Loucy (cell line): ENCODE measurements at regions not wholly inside any gene's neighbourhood (a gene's known extent, or its start where the extent isn't known, plus 50 kb on each side); places are given as distances from the start of the nearest gene placed in this dataset.

ENCODE experiments used
- H2AFZ ChIP-seq: fragments of 200-600 bp; sonication (generic); 2 replicates; pipeline ENCODE4 v1.6.0; 2016; ENCODE audit warnings: antibody characterized with exemption, mild to moderate bottlenecking, low read length, moderate library complexity
- H3F3A ChIP-seq: fragments of 200-600 bp; 2 replicates; pipeline ENCODE4 v1.6.0; 2016; ENCODE audit warnings: antibody characterized with exemption, low read depth, mild to moderate bottlenecking
- H3K27me3 ChIP-seq: fragments of 200-600 bp; sonication (generic); 2 replicates; pipeline ENCODE4 v1.6.1; 2014; ENCODE audit warnings: low read length, mild to moderate bottlenecking; ENCODE audit not compliant: insufficient read depth, poor library complexity, severe bottlenecking
- H3K36me3 ChIP-seq: fragments of 200-600 bp; sonication (generic); 2 replicates; pipeline ENCODE4 v1.6.1; 2016; ENCODE audit warnings: low read length; ENCODE audit not compliant: insufficient read depth
- H3K4me1 ChIP-seq: fragments of 200-600 bp; sonication (generic); 2 replicates; pipeline ENCODE4 v1.5.1; 2014; ENCODE audit warnings: low read length, mild to moderate bottlenecking; ENCODE audit not compliant: insufficient read depth, poor library complexity, severe bottlenecking
- H3K4me2 ChIP-seq: fragments of 200-600 bp; sonication (generic); 2 replicates; pipeline ENCODE4 v1.6.0; 2014; ENCODE audit warnings: antibody characterized with exemption, low read length, low read depth, mild to moderate bottlenecking; ENCODE audit not compliant: poor library complexity, severe bottlenecking
- H3K4me3 ChIP-seq: fragments of 200-600 bp; sonication (generic); 2 replicates; pipeline ENCODE4 v1.5.1; 2014; ENCODE audit warnings: low read length, mild to moderate bottlenecking, mixed read lengths; ENCODE audit not compliant: poor library complexity, severe bottlenecking
- H3K79me2 ChIP-seq: fragments of 200-600 bp; sonication (generic); 2 replicates; pipeline ENCODE4 v1.6.1; 2014; ENCODE audit warnings: low read length; ENCODE audit not compliant: insufficient read depth
- H3K9ac ChIP-seq: fragments of 200-600 bp; sonication (generic); 2 replicates; pipeline ENCODE4 v1.6.0; 2014; ENCODE audit warnings: mild to moderate bottlenecking, low read depth, low read length, moderate library complexity; ENCODE audit not compliant: poor library complexity, severe bottlenecking
- H3K9me2 ChIP-seq: fragments of 200-600 bp; sonication (generic); replicated peaks from 2 replicates; pipeline ENCODE4 v1.6.1; 2016; ENCODE audit warnings: low read depth, low read length, mixed read lengths
- H3K9me3 ChIP-seq: fragments of 200-600 bp; sonication (generic); 2 replicates; pipeline ENCODE4 v1.6.1; 2014; ENCODE audit warnings: mild to moderate bottlenecking, antibody characterized with exemption, low read length, low read depth; ENCODE audit not compliant: insufficient read depth
- H4K20me1 ChIP-seq: fragments of 200-600 bp; sonication (generic); 2 replicates; pipeline ENCODE4 v1.6.0; 2014; ENCODE audit warnings: antibody characterized with exemption, low read length, mild to moderate bottlenecking; ENCODE audit not compliant: insufficient read depth, poor library complexity, severe bottlenecking
- CTCF ChIP-seq: fragments of 200-600 bp; sonication (generic); conservative IDR thresholded peaks from 2 replicates; pipeline ENCODE4 v1.5.1; 2014; ENCODE audit warnings: mild to moderate bottlenecking, antibody characterized with exemption, low read length
- EZH2phosphoT487 ChIP-seq: fragments of 200-600 bp; IDR thresholded peaks from 2 replicates; pipeline ENCODE4 v1.6.1; 2018; ENCODE audit warnings: antibody characterized with exemption, mild to moderate bottlenecking, moderate library complexity, borderline replicate concordance

- H3K9me2 ChIP-seq: no peaks in the 10 kb centered on the region
- no peaks in the 10 kb centered on the region for H4K20me1 ChIP-seq
- H3K9ac ChIP-seq: no peak overlapping the region
- H3K79me2 ChIP-seq: no peaks in the 10 kb centered on the region
- TF ChIP-seq EZH2phosphoT487: no peak
- no peak for TF ChIP-seq CTCF
- H3K4me1 ChIP-seq: no peaks in the 10 kb centered on the region
- H2AFZ ChIP-seq: peak overlapping the region; percentile 23; the same call in 1 of the 2 replicates
- no peak overlapping the region for H3K4me3 ChIP-seq
- H3K9me3 ChIP-seq: no peaks in the 10 kb centered on the region
- H3K4me2 ChIP-seq: no peak overlapping the region
- H3K27me3 ChIP-seq: no peaks in the 10 kb centered on the region
- no peaks in the 10 kb centered on the region for H3F3A ChIP-seq
- H3K36me3 ChIP-seq: no peaks in the 10 kb centered on the region
These were observed 1412.1 kb downstream of the PLA2G4A start for GRCh38 chr1:188240772-188241406.

- TF ChIP-seq EZH2phosphoT487: no peak
- no peak for TF ChIP-seq CTCF
- H3K4me3 ChIP-seq: no peak overlapping the region
- H3K4me2 ChIP-seq: no peak overlapping the region
- H4K20me1 ChIP-seq: no peaks in the 10 kb centered on the region
- H3K9ac ChIP-seq: no peak overlapping the region
- no peaks in the 10 kb centered on the region for H3K9me3 ChIP-seq
- H3K36me3 ChIP-seq: no peaks in the 10 kb centered on the region
- H3F3A ChIP-seq: no peaks in the 10 kb centered on the region
- H3K27me3 ChIP-seq: no peaks in the 10 kb centered on the region
- no peaks in the 10 kb centered on the region for H3K4me1 ChIP-seq
- no peaks in the 10 kb centered on the region for H3K9me2 ChIP-seq
- no peak overlapping the region for H2AFZ ChIP-seq
- H3K79me2 ChIP-seq: no peaks in the 10 kb centered on the region
These were observed 1412.9 kb downstream of the PLA2G4A start for GRCh38 chr1:188241629-188242028.

DNA sequence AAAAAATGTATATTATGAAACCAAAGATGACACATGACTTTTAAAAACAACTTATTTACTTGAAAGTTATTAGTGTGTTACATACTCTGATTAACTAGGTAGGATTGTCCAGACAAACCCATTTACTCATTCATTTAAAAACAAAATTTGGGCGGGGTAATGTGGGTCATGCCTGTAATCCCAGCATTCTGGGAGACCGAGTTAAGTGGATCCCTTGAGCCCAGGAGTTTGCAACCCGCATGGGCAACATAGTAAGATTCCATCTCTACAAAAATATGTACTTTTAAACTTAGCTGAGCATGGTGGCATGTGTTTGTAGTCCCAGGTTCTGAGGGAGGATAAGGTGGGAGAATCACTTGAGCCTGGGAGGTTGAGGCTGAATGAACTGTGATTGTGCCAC is 1414.7 kb downstream of the PLA2G4A start:
- H3K9ac ChIP-seq: no peak overlapping the region
- no peak for TF ChIP-seq CTCF

More for the DNA sequence above, 1414.7 kb downstream of the PLA2G4A start:
- Histone ChIP-seq H3K27me3 (no peaks in the 10 kb centered on the region), H3K36me3 (no peaks in the 10 kb centered on the region), H3K4me2 (no peak overlapping the region), H2AFZ (no peak overlapping the region), H3K4me3 (no peak overlapping the region), H3K9me3 (no peaks in the 10 kb centered on the region), H3F3A (no peaks in the 10 kb centered on the region), H4K20me1 (no peaks in the 10 kb centered on the region), H3K9me2 (no peaks in the 10 kb centered on the region), H3K4me1 (no peaks in the 10 kb centered on the region), H3K79me2 (no peaks in the 10 kb centered on the region)
